ENCODE measurements at regions not wholly inside any gene's neighbourhood (a gene's known extent, or its start where the extent isn't known, plus 50 kb on each side); places are given as distances from the start of the nearest gene placed in this dataset.

GRCh38 chr1:60974524-60975372, 107.6 kb upstream of the NFIA start:
- Histone ChIP-seq H3K4me3 (ENCODE audit: low read depth, low read length) (no peak overlapping the region), H3K27ac (ENCODE audit: low read depth) (no peak overlapping the region), H3K36me3 (ENCODE audit: insufficient read depth) (no peaks in the 10 kb centered on the region), H3K4me1 (ENCODE audit: insufficient read depth) (no peaks in the 10 kb centered on the region)
- DNase-seq (ENCODE audit: extremely low spot score), result no peak
- WGBS, result 91% methylated on average over 5 of the region's 5 CpGs

GRCh38 chr1:60973668-60974067, 108.7 kb upstream of the NFIA start:
- H3K4me3 ChIP-seq (ENCODE audit: low read depth, low read length), result no peak overlapping the region
- DNase-seq (ENCODE audit: extremely low spot score), result no peak
- no peaks in the 10 kb centered on the region for H3K4me1 ChIP-seq (ENCODE audit: insufficient read depth)
- no peak overlapping the region for H3K27ac ChIP-seq (ENCODE audit: low read depth)
- no peaks in the 10 kb centered on the region for H3K36me3 ChIP-seq (ENCODE audit: insufficient read depth)
- WGBS, result 74% methylated on average over 4 of the region's 4 CpGs

- no peak overlapping the region for H3K27ac ChIP-seq (ENCODE audit: low read depth)
- no peak overlapping the region for H3K4me3 ChIP-seq (ENCODE audit: low read depth, low read length)
- 88% methylated on average over 4 of the region's 4 CpGs for WGBS
- no peaks in the 10 kb centered on the region for H3K36me3 ChIP-seq (ENCODE audit: insufficient read depth)
- DNase-seq (ENCODE audit: extremely low spot score), result no peak
- no peaks in the 10 kb centered on the region for H3K4me1 ChIP-seq (ENCODE audit: insufficient read depth)
These were observed 109.5 kb upstream of the NFIA start for GRCh38 chr1:60972841-60973364.

GRCh38 chr1:60971330-60971729, 111.0 kb upstream of the NFIA start:
- Histone ChIP-seq H3K4me1 (ENCODE audit: insufficient read depth) (no peaks in the 10 kb centered on the region), H3K36me3 (ENCODE audit: insufficient read depth) (no peaks in the 10 kb centered on the region), H3K4me3 (ENCODE audit: low read depth, low read length) (no peak overlapping the region), H3K27ac (ENCODE audit: low read depth) (no peak overlapping the region)
- DNase-seq (ENCODE audit: extremely low spot score), result no peak
- WGBS, result 84% methylated on average over 2 of the region's 2 CpGs

- 45% methylated on average over 9 of the region's 9 CpGs for WGBS
- no peak overlapping the region for H3K4me3 ChIP-seq (ENCODE audit: low read depth, low read length)
- no peak overlapping the region for H3K27ac ChIP-seq (ENCODE audit: low read depth)
- DNase-seq (ENCODE audit: extremely low spot score), result no peak
- no peaks in the 10 kb centered on the region for H3K36me3 ChIP-seq (ENCODE audit: insufficient read depth)
- no peaks in the 10 kb centered on the region for H3K4me1 ChIP-seq (ENCODE audit: insufficient read depth)
These were observed 112.3 kb upstream of the NFIA start for GRCh38 chr1:60969971-60970509.

GRCh38 chr1:60965280-60965854, 117.0 kb upstream of the NFIA start:
- no peaks in the 10 kb centered on the region for H3K4me1 ChIP-seq (ENCODE audit: insufficient read depth)
- no peaks in the 10 kb centered on the region for H3K36me3 ChIP-seq (ENCODE audit: insufficient read depth)
- no peak for DNase-seq (ENCODE audit: extremely low spot score)
- 97% methylated on average over 2 of the region's 2 CpGs for WGBS
- no peak overlapping the region for H3K27ac ChIP-seq (ENCODE audit: low read depth)
- no peak overlapping the region for H3K4me3 ChIP-seq (ENCODE audit: low read depth, low read length)

- no peak for DNase-seq (ENCODE audit: extremely low spot score)
- no peaks in the 10 kb centered on the region for H3K36me3 ChIP-seq (ENCODE audit: insufficient read depth)
- H3K27ac ChIP-seq (ENCODE audit: low read depth), result no peak overlapping the region
- H3K4me3 ChIP-seq (ENCODE audit: low read depth, low read length), result no peak overlapping the region
- H3K4me1 ChIP-seq (ENCODE audit: insufficient read depth), result no peaks in the 10 kb centered on the region
- WGBS, result 84% methylated on average over 7 of the region's 7 CpGs
These were observed 119.0 kb upstream of the NFIA start for GRCh38 chr1:60963167-60963940.

- Histone ChIP-seq H3K36me3 (ENCODE audit: insufficient read depth) (no peaks in the 10 kb centered on the region), H3K4me1 (ENCODE audit: insufficient read depth) (no peaks in the 10 kb centered on the region), H3K4me3 (ENCODE audit: low read depth, low read length) (no peak overlapping the region), H3K27ac (ENCODE audit: low read depth) (no peak overlapping the region)
- DNase-seq (ENCODE audit: extremely low spot score), result no peak
- WGBS, result 76% methylated on average over 2 of the region's 2 CpGs
These were observed 121.4 kb upstream of the NFIA start for GRCh38 chr1:60960891-60961461.

- no peak for DNase-seq (ENCODE audit: extremely low spot score)
- H3K4me3 ChIP-seq (ENCODE audit: low read depth, low read length), result no peak overlapping the region
- no peaks in the 10 kb centered on the region for H3K4me1 ChIP-seq (ENCODE audit: insufficient read depth)
- H3K36me3 ChIP-seq (ENCODE audit: insufficient read depth), result no peaks in the 10 kb centered on the region
- 93% methylated on average over 1 of the region's 1 CpG for WGBS
- H3K27ac ChIP-seq (ENCODE audit: low read depth), result no peak overlapping the region
These were observed 122.7 kb upstream of the NFIA start for GRCh38 chr1:60959701-60960100.

- H3K36me3 ChIP-seq (ENCODE audit: insufficient read depth), result no peaks in the 10 kb centered on the region
- no peak overlapping the region for H3K4me3 ChIP-seq (ENCODE audit: low read depth, low read length)
- WGBS, result 84% methylated on average over 3 of the region's 3 CpGs
- no peaks in the 10 kb centered on the region for H3K4me1 ChIP-seq (ENCODE audit: insufficient read depth)
- H3K27ac ChIP-seq (ENCODE audit: low read depth), result no peak overlapping the region
- no peak for DNase-seq (ENCODE audit: extremely low spot score)
These were observed 124.4 kb upstream of the NFIA start for GRCh38 chr1:60958001-60958400.

- Histone ChIP-seq H3K4me3 (ENCODE audit: low read depth, low read length) (no peak overlapping the region), H3K27ac (ENCODE audit: low read depth) (no peak overlapping the region), H3K36me3 (ENCODE audit: insufficient read depth) (no peaks in the 10 kb centered on the region), H3K4me1 (ENCODE audit: insufficient read depth) (no peaks in the 10 kb centered on the region)
- WGBS, result 100% methylated on average over 3 of the region's 3 CpGs
- DNase-seq (ENCODE audit: extremely low spot score), result no peak
These were observed 125.8 kb upstream of the NFIA start for GRCh38 chr1:60956520-60956919.

- no peak for DNase-seq (ENCODE audit: extremely low spot score)
- Histone ChIP-seq H3K4me1 (ENCODE audit: insufficient read depth) (no peaks in the 10 kb centered on the region), H3K36me3 (ENCODE audit: insufficient read depth) (no peaks in the 10 kb centered on the region), H3K27ac (ENCODE audit: low read depth) (no peak overlapping the region), H3K4me3 (ENCODE audit: low read depth, low read length) (no peak overlapping the region)
- 78% methylated on average over 10 of the region's 10 CpGs for WGBS
These were observed 129.7 kb upstream of the NFIA start for GRCh38 chr1:60952612-60953111.
